Activated naive CD8-positive, alpha-beta T cell treated with anti-CD3 and anti-CD28 coated beads, Interleukin-2, amount 10 ng/mL, durations not matched to agents 7 days and 5 days (primary cell): ENCODE measurements at regions not wholly inside any gene's neighbourhood (a gene's known extent, or its start where the extent isn't known, plus 50 kb on each side); places are given as distances from the start of the nearest gene placed in this dataset.

Experiments
- ATAC-seq: fragments of 150-1000 bp; cut with Tn5 transposase; one replicate; pipeline ENCODE4 v1.10.0; 2021; ENCODE audit warnings: low read depth, moderate library complexity
- POLR2A ChIA-PET: fragments of 350-600 bp; sonication (Branson Sonifier 250); formaldehyde crosslinking; loops from one replicate; lab custom pipeline; 2021; ENCODE audit warnings: antibody characterized with exemption; lab: Charles Lee
- DNase-seq: peaks from one replicate; pipeline ENCODE4 v3.0.0; 2021
- H3K27ac Mint-ChIP-seq: one replicate; pipeline ENCODE4 v1.8.0; 2022; ENCODE audit warnings: mild to moderate bottlenecking, mixed read lengths
- H3K27me3 Mint-ChIP-seq: one replicate; pipeline ENCODE4 v1.8.0; 2022; ENCODE audit warnings: mild to moderate bottlenecking, moderate library complexity, mixed read lengths
- H3K36me3 Mint-ChIP-seq: one replicate; pipeline ENCODE4 v1.8.0; 2021; ENCODE audit warnings: mild to moderate bottlenecking, mixed read lengths
- H3K4me1 Mint-ChIP-seq: one replicate; pipeline ENCODE4 v1.8.0; 2021; ENCODE audit warnings: mixed read lengths
- H3K4me3 Mint-ChIP-seq: one replicate; pipeline ENCODE4 v1.8.0; 2022; ENCODE audit warnings: mild to moderate bottlenecking, moderate library complexity, mixed read lengths
- H3K9me3 Mint-ChIP-seq: one replicate; pipeline ENCODE4 v1.8.0; 2021; ENCODE audit warnings: mixed read lengths

- no peak for ATAC-seq
- POLR2A ChIA-PET: no interaction called here
- no peak for DNase-seq
- no peaks in the 10 kb centered on the region for H3K4me1 Mint-ChIP-seq
- H3K27ac Mint-ChIP-seq: no peak overlapping the region
- H3K9me3 Mint-ChIP-seq: peaks cover 3% of the 10 kb centered on the region
- no peak overlapping the region for H3K4me3 Mint-ChIP-seq
- no peaks in the 10 kb centered on the region for H3K27me3 Mint-ChIP-seq
- no peaks in the 10 kb centered on the region for H3K36me3 Mint-ChIP-seq
Measured at GRCh38 chr5:13412040-13412595, 532.4 kb downstream of the DNAH5 start.

- H3K27me3 Mint-ChIP-seq: no peaks in the 10 kb centered on the region
- ATAC-seq (no peak), DNase-seq (no peak)
- H3K4me1 Mint-ChIP-seq: no peaks in the 10 kb centered on the region
- H3K9me3 Mint-ChIP-seq: peaks cover 4% of the 10 kb centered on the region
- POLR2A ChIA-PET: no interaction called here
- no peak overlapping the region for H3K4me3 Mint-ChIP-seq
- no peak overlapping the region for H3K27ac Mint-ChIP-seq
- H3K36me3 Mint-ChIP-seq: no peaks in the 10 kb centered on the region
Measured at GRCh38 chr5:13408616-13409015, 535.9 kb downstream of the DNAH5 start.

GRCh38 chr5:13403351-13403750 lies 541.1 kb downstream of the DNAH5 start:
- H3K27me3 Mint-ChIP-seq: no peaks in the 10 kb centered on the region
- POLR2A ChIA-PET: no interaction called here
- no peak overlapping the region for H3K4me3 Mint-ChIP-seq
- H3K4me1 Mint-ChIP-seq: no peaks in the 10 kb centered on the region
- peaks cover 8% of the 10 kb centered on the region for H3K9me3 Mint-ChIP-seq
- no peak overlapping the region for H3K27ac Mint-ChIP-seq
- ATAC-seq (no peak), DNase-seq (no peak)
- no peaks in the 10 kb centered on the region for H3K36me3 Mint-ChIP-seq

GRCh38 chr5:13385066-13385465 lies 559.4 kb downstream of the DNAH5 start:
- Mint-ChIP-seq H3K9me3 (peaks cover 11% of the 10 kb centered on the region), H3K27ac (no peak overlapping the region), H3K27me3 (no peaks in the 10 kb centered on the region), H3K36me3 (no peaks in the 10 kb centered on the region), H3K4me3 (no peak overlapping the region), H3K4me1 (no peaks in the 10 kb centered on the region)
- POLR2A ChIA-PET: no interaction called here
- DNase-seq (no peak), ATAC-seq (no peak)

GRCh38 chr5:13382232-13382631 lies 562.3 kb downstream of the DNAH5 start:
- POLR2A ChIA-PET: no interaction called here
- no peaks in the 10 kb centered on the region for H3K27me3 Mint-ChIP-seq

GRCh38 chr5:13378091-13378490 lies 566.4 kb downstream of the DNAH5 start:
- Mint-ChIP-seq H3K4me3 (no peak overlapping the region), H3K27me3 (no peaks in the 10 kb centered on the region), H3K9me3 (peaks cover 2% of the 10 kb centered on the region), H3K27ac (no peak overlapping the region), H3K36me3 (no peaks in the 10 kb centered on the region), H3K4me1 (no peaks in the 10 kb centered on the region)
- no peak for ATAC-seq
- DNase-seq: no peak
- POLR2A ChIA-PET: no interaction called here

More at GRCh38 chr5:13382232-13382631, 562.3 kb downstream of the DNAH5 start:
- no peak for ATAC-seq
- no peak overlapping the region for H3K27ac Mint-ChIP-seq
- H3K36me3 Mint-ChIP-seq: no peaks in the 10 kb centered on the region
- DNase-seq: no peak
- H3K9me3 Mint-ChIP-seq: peaks cover 7% of the 10 kb centered on the region
- no peaks in the 10 kb centered on the region for H3K4me1 Mint-ChIP-seq
- H3K4me3 Mint-ChIP-seq: no peak overlapping the region

- POLR2A ChIA-PET: no interaction called here
- Mint-ChIP-seq H3K27me3 (no peaks in the 10 kb centered on the region), H3K9me3 (peaks cover 7% of the 10 kb centered on the region), H3K4me3 (no peak overlapping the region), H3K36me3 (no peaks in the 10 kb centered on the region), H3K27ac (no peak overlapping the region), H3K4me1 (no peaks in the 10 kb centered on the region)
- ATAC-seq: no peak
- DNase-seq: no peak
Measured at GRCh38 chr5:13359344-13359743, 585.1 kb downstream of the DNAH5 start.

- Mint-ChIP-seq H3K27ac (no peak overlapping the region), H3K4me3 (no peak overlapping the region), H3K36me3 (no peaks in the 10 kb centered on the region), H3K27me3 (no peaks in the 10 kb centered on the region), H3K9me3 (peaks cover 7% of the 10 kb centered on the region), H3K4me1 (no peaks in the 10 kb centered on the region)
- ATAC-seq (no peak), DNase-seq (no peak)
- POLR2A ChIA-PET: no interaction called here
Measured at GRCh38 chr5:13358342-13358741, 586.1 kb downstream of the DNAH5 start.

- Mint-ChIP-seq H3K27me3 (no peaks in the 10 kb centered on the region), H3K27ac (no peak overlapping the region)
- ATAC-seq: no peak
Measured at GRCh38 chr5:13357929-13358328, 586.6 kb downstream of the DNAH5 start.

GRCh38 chr5:13356226-13356625 lies 588.3 kb downstream of the DNAH5 start:
- no peak for ATAC-seq
- H3K9me3 Mint-ChIP-seq: peaks cover 8% of the 10 kb centered on the region
- POLR2A ChIA-PET: no interaction called here
- H3K36me3 Mint-ChIP-seq: no peaks in the 10 kb centered on the region
- no peak overlapping the region for H3K27ac Mint-ChIP-seq
- DNase-seq: no peak
- no peaks in the 10 kb centered on the region for H3K4me1 Mint-ChIP-seq
- no peak overlapping the region for H3K4me3 Mint-ChIP-seq
- no peaks in the 10 kb centered on the region for H3K27me3 Mint-ChIP-seq

More at GRCh38 chr5:13357929-13358328, 586.6 kb downstream of the DNAH5 start:
- POLR2A ChIA-PET: no interaction called here
- H3K4me3 Mint-ChIP-seq: no peak overlapping the region
- no peaks in the 10 kb centered on the region for H3K4me1 Mint-ChIP-seq
- peaks cover 7% of the 10 kb centered on the region for H3K9me3 Mint-ChIP-seq
- no peaks in the 10 kb centered on the region for H3K36me3 Mint-ChIP-seq
- DNase-seq: no peak

- Mint-ChIP-seq H3K9me3 (peaks cover 8% of the 10 kb centered on the region), H3K36me3 (no peaks in the 10 kb centered on the region), H3K27me3 (no peaks in the 10 kb centered on the region), H3K4me3 (no peak overlapping the region), H3K4me1 (no peaks in the 10 kb centered on the region), H3K27ac (no peak overlapping the region)
- ATAC-seq: no peak
- POLR2A ChIA-PET: no interaction called here
- DNase-seq: no peak
Measured at GRCh38 chr5:13354611-13355010, 589.9 kb downstream of the DNAH5 start.

- peaks cover 7% of the 10 kb centered on the region for H3K9me3 Mint-ChIP-seq
- H3K4me3 Mint-ChIP-seq: no peak overlapping the region
- no peaks in the 10 kb centered on the region for H3K36me3 Mint-ChIP-seq
- DNase-seq: no peak
- POLR2A ChIA-PET: no interaction called here
- H3K27me3 Mint-ChIP-seq: no peaks in the 10 kb centered on the region
- H3K4me1 Mint-ChIP-seq: no peaks in the 10 kb centered on the region
- ATAC-seq: no peak
- H3K27ac Mint-ChIP-seq: no peak overlapping the region
Measured at GRCh38 chr5:13350767-13351166, 593.7 kb downstream of the DNAH5 start.

GRCh38 chr5:13348568-13348967 lies 595.9 kb downstream of the DNAH5 start:
- POLR2A ChIA-PET: no interaction called here
- Mint-ChIP-seq H3K27me3 (no peaks in the 10 kb centered on the region), H3K27ac (no peak overlapping the region), H3K4me3 (no peak overlapping the region), H3K36me3 (no peaks in the 10 kb centered on the region), H3K9me3 (peaks cover 3% of the 10 kb centered on the region), H3K4me1 (no peaks in the 10 kb centered on the region)
- DNase-seq (no peak), ATAC-seq (no peak)

- no peaks in the 10 kb centered on the region for H3K27me3 Mint-ChIP-seq
- no peak overlapping the region for H3K4me3 Mint-ChIP-seq
- H3K4me1 Mint-ChIP-seq: no peaks in the 10 kb centered on the region
- H3K27ac Mint-ChIP-seq: no peak overlapping the region
- POLR2A ChIA-PET: no interaction called here
- peaks cover 3% of the 10 kb centered on the region for H3K9me3 Mint-ChIP-seq
- ATAC-seq (no peak), DNase-seq (no peak)
- H3K36me3 Mint-ChIP-seq: no peaks in the 10 kb centered on the region
Measured at GRCh38 chr5:13346401-13346800, 598.1 kb downstream of the DNAH5 start.

GRCh38 chr5:13339093-13339492 lies 605.4 kb downstream of the DNAH5 start:
- Mint-ChIP-seq H3K36me3 (no peaks in the 10 kb centered on the region), H3K27ac (no peak overlapping the region), H3K4me3 (no peak overlapping the region), H3K4me1 (no peaks in the 10 kb centered on the region), H3K27me3 (no peaks in the 10 kb centered on the region), H3K9me3 (peaks cover 10% of the 10 kb centered on the region)
- POLR2A ChIA-PET: no interaction called here
- DNase-seq (no peak), ATAC-seq (no peak)
